Esophagus (tissue), 2 donors: ENCODE measurements at regions not wholly inside any gene's neighbourhood (a gene's known extent, or its start where the extent isn't known, plus 50 kb on each side); places are given as distances from the start of the nearest gene placed in this dataset.
"Not testable (repeated sequence)": the region's sequence is repeated elsewhere in the genome, so short reads cannot be mapped to it uniquely, and the experiment has no call there.

Experiments used
- H3K27ac ChIP-seq, 2 donors: one replicate each; pipeline ENCODE4 v1.5.1; 2013; ENCODE audit warnings: low read depth in 2 of 2, mild to moderate bottlenecking in 2 of 2, inconsistent platforms in 1 of 2, low read length in 1 of 2, moderate library complexity in 1 of 2
- H3K27me3 ChIP-seq, 2 donors: one replicate each; pipeline ENCODE4 v1.6.1; 2013; ENCODE audit warnings: low read length in 2 of 2, control low read depth in 1 of 2, mild to moderate bottlenecking in 1 of 2; ENCODE audit not compliant: insufficient read depth in 2 of 2, control insufficient read depth in 1 of 2
- H3K36me3 ChIP-seq, 2 donors: one replicate each; pipeline ENCODE4 v1.6.1; 2013; ENCODE audit warnings: low read length in 1 of 2; ENCODE audit not compliant: control insufficient read depth in 2 of 2, insufficient read depth in 2 of 2
- H3K4me1 ChIP-seq, 2 donors: one replicate each; pipeline ENCODE4 v1.6.1; 2013; ENCODE audit warnings: low read length in 1 of 2; ENCODE audit not compliant: control insufficient read depth in 2 of 2, insufficient read depth in 2 of 2
- H3K4me3 ChIP-seq, 2 donors: one replicate each; pipeline ENCODE4 v1.5.1; 2013; ENCODE audit warnings: low read length in 2 of 2, mild to moderate bottlenecking in 2 of 2, low read depth in 1 of 2, moderate library complexity in 1 of 2
- H3K9me3 ChIP-seq, 2 donors: one replicate each; pipeline ENCODE4 v1.6.1; 2013; ENCODE audit warnings: mild to moderate bottlenecking in 2 of 2, low read depth in 1 of 2, low read length in 1 of 2, moderate library complexity in 1 of 2; ENCODE audit not compliant: control insufficient read depth in 2 of 2, insufficient read depth in 1 of 2
- WGBS, 2 donors: extraction: QIAGEN DNeasy Blood & Tissue Kit; methylation state at CpG; one replicate each; pipeline ENCODE4 v1.1.7; 2013; 5-methylcytosine and 5-hydroxymethylcytosine counted together
- donor health status: healthy with polysubstance abuse.
- donor health status: Bipolar disorder and iron deficiency.

- Histone ChIP-seq H3K27me3 (no peaks in the 10 kb centered on the region), H3K9me3 (no peaks in the 10 kb centered on the region), H3K4me3 (no peak overlapping the region), H3K27ac (no peak overlapping the region), H3K4me1 (no peaks in the 10 kb centered on the region), H3K36me3 (no peaks in the 10 kb centered on the region)
- WGBS, 2 donors: 83 to 85% methylated on average over 4 of the region's 4 CpGs
These were observed 106.1 kb downstream of the EOMES start for GRCh38 chr3:27616031-27616430.

GRCh38 chr3:27615555-27615954 is 106.6 kb downstream of the EOMES start:
- Histone ChIP-seq H3K27ac (no peak overlapping the region), H3K4me1 (no peaks in the 10 kb centered on the region), H3K9me3 (no peaks in the 10 kb centered on the region), H3K27me3 (no peaks in the 10 kb centered on the region), H3K4me3 (no peak overlapping the region), H3K36me3 (no peaks in the 10 kb centered on the region)
- WGBS, 2 donors: 76 to 82% methylated on average over 1 of the region's 1 CpG

GRCh38 chr3:27614592-27614991 is 107.5 kb downstream of the EOMES start:
- WGBS, 2 donors: 93 to 98% methylated on average over 4 of the region's 4 CpGs
- Histone ChIP-seq H3K4me1 (no peaks in the 10 kb centered on the region), H3K4me3 (no peak overlapping the region), H3K36me3 (no peaks in the 10 kb centered on the region), H3K27me3 (no peaks in the 10 kb centered on the region), H3K27ac (no peak overlapping the region), H3K9me3 (no peaks in the 10 kb centered on the region)

DNA sequence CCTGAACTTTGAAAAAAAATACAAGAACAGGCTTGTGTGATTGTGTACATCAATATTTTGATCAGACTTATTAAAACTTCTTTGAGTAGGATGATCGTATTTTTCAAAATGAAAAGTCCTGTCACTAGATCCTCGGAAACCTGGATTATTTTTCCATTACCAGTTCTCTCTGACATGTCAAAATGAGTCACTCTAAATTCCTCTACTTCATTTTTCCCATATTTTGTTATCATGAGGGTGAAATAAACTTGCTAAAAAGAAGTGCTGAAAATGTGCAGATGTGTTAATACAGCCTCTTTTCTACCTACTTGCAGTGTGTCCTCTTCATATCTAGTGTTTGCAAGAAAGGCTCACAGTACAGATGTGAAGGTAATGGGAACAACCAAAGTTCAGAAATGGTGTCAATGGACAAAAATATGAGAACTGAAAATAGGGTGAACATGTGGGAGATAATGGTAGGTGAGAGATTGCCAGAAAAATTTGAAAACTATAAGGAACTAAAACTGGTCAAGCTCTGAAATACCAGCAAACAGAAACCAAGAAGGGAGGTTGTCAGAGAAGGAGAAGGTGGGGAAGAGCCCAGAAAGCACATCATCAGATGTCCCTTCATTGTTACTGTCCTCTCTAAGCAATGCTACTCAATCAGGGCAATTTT is 108.2 kb downstream of the EOMES start:
- Histone ChIP-seq H3K4me3 (no peak overlapping the region), H3K4me1 (no peaks in the 10 kb centered on the region), H3K9me3 (no peaks in the 10 kb centered on the region), H3K27me3 (no peaks in the 10 kb centered on the region), H3K36me3 (no peaks in the 10 kb centered on the region), H3K27ac (no peak overlapping the region)
- WGBS, 2 donors: 72 to 76% methylated on average over 2 of the region's 2 CpGs

DNA sequence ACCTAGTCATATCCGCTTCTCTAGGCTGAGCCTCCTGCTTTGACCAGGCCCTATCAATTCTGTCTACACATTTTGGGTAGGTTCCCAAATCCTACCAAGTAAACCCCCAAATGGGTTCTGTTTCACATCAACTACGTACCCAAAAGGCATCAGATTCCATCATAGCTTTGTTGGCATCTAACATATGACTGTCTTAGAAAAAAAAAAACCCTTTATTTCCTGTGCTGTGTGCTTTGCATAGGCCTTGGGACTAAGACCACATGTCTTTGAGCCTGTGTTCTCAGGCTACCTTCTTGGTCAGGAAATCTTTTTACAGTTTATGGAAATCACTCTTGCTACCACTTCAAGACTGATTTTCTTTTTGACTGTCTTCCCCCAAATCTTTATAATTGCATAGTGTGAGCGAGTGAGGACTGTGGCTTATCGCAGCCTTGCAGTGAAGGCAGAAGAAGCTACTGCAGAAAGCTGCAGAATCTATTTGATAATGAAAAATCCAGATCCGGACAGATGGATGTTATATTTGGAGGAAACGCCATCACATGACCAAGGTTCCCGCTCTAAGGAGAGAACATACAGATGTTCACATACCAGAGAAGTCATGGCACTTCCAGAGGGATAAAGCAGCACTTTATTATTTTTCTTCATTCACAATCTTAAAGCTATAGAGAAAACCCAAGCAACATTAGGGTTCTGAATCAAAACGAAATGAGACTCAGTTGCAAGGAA is 111.2 kb downstream of the EOMES start:
- 77% methylated on average over 8 of the region's 8 CpGs for WGBS, 2 donors
- Histone ChIP-seq H3K4me3 (no peak overlapping the region), H3K27ac (no peak overlapping the region), H3K9me3 (no peaks in the 10 kb centered on the region), H3K27me3 (no peaks in the 10 kb centered on the region), H3K36me3 (no peaks in the 10 kb centered on the region), H3K4me1 (no peaks in the 10 kb centered on the region)

GRCh38 chr3:27607370-27607769 is 114.8 kb downstream of the EOMES start:
- Histone ChIP-seq H3K4me1 (no peaks in the 10 kb centered on the region), H3K36me3 (no peaks in the 10 kb centered on the region), H3K4me3 (no peak overlapping the region), H3K27ac (no peak overlapping the region), H3K9me3 (no peaks in the 10 kb centered on the region), H3K27me3 (no peaks in the 10 kb centered on the region)
- WGBS, 2 donors: 83 to 97% methylated on average over 1 of the region's 1 CpG

DNA sequence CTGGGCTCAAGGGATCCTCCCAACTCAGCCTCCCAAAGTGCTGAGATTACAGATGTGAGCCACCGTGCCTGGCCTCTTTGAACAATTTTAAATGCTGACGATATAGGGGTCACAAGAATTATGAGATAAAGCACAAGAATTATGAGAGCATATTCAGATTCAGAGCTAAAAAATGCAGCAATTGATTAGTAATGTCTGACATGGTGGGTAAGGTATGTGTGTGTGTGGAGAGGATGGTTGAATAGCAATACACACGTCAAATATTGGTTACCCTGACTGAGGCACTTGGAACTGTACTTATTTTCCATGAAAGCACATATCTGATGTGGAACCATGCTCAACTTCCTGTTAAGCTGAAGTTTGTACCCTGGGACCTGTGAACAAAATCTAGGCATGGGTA is 115.6 kb downstream of the EOMES start:
- no peaks in the 10 kb centered on the region for H3K4me1 ChIP-seq
- 87 to 92% methylated on average over 3 of the region's 3 CpGs for WGBS, 2 donors
- H3K9me3 ChIP-seq: no peaks in the 10 kb centered on the region
- H3K36me3 ChIP-seq: no peaks in the 10 kb centered on the region
- H3K4me3 ChIP-seq: no peak overlapping the region
- no peak overlapping the region for H3K27ac ChIP-seq
- H3K27me3 ChIP-seq: no peaks in the 10 kb centered on the region

DNA sequence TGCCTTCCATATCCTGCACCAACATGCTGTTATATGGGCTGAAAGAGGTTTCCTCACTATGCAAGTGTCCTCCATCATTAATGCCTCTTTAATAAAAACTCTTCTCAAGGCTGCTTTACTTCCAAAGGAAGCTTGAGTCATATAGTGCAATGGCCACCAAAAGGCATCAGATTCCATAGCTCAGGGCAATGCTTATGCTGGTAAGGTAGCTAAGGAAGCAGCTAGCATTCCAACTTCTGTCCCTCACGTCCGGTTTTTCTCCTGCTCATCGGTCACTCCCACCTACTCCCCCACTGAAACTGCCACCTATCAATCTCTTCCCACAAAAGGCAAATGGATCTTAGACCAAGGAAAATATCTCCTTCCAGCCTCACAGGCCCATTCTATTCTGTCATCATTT is 117.1 kb upstream of the SLC4A7 start:
- H3K4me3 ChIP-seq, H3K9me3 ChIP-seq, H3K36me3 ChIP-seq, H3K4me1 ChIP-seq, H3K27me3 ChIP-seq, H3K27ac ChIP-seq: not testable (repeated sequence)
- 91 to 94% methylated on average over 3 of the region's 3 CpGs for WGBS, 2 donors

GRCh38 chr3:27599741-27600140 is 115.6 kb upstream of the SLC4A7 start:
- not testable (repeated sequence) for H3K27me3 ChIP-seq

DNA sequence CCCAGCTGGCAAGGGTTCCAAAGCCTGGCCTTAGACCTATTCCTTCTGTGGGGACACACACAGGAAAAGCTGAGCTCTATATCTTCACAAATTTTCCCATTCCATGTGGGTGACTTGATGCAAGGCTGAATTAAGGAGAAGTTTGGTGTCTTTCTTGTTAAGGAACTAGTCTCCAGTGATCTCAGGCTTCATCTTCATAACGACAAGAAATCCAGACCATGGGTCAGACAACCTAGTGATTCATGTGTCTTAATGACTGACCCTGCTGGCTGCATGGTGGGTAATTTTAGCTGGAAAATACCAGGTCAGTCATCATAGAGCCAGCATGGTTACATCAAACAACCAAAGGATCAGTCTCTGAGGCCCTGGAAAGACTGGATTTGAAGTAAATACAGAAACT is 112.7 kb upstream of the SLC4A7 start:
- H3K4me3 ChIP-seq: no peak overlapping the region
- H3K9me3 ChIP-seq: peaks cover 0 to 4% of the 10 kb centered on the region in 2 donors
- no peak overlapping the region for H3K27ac ChIP-seq
- no peaks in the 10 kb centered on the region for H3K36me3 ChIP-seq
- no peaks in the 10 kb centered on the region for H3K4me1 ChIP-seq
- H3K27me3 ChIP-seq: no peaks in the 10 kb centered on the region
- WGBS, 2 donors: 63 to 70% methylated on average over 1 of the region's 1 CpG

More at GRCh38 chr3:27599741-27600140, 115.6 kb upstream of the SLC4A7 start:
- H3K9me3 ChIP-seq, H3K36me3 ChIP-seq, H3K4me3 ChIP-seq, H3K27ac ChIP-seq, H3K4me1 ChIP-seq: not testable (repeated sequence)
- WGBS, 2 donors: 89 to 91% methylated on average over 7 of the region's 7 CpGs
